K562 (cell line): ENCODE measurements at regions not wholly inside any gene's neighbourhood (a gene's known extent, or its start where the extent isn't known, plus 50 kb on each side); places are given as distances from the start of the nearest gene placed in this dataset.

Experiments
- CEBPB ChIP-seq: fragments of 450-650 bp; IDR thresholded peaks from 2 replicates; pipeline ENCODE4 v1.6.1; 2016; ENCODE audit warnings: missing genetic modification characterization, missing compliant biosample characterization
- ELF4 ChIP-seq: fragments of 450-650 bp; formaldehyde crosslinking; IDR thresholded peaks from 2 replicates; pipeline ENCODE4 v1.4.0; 2022; ENCODE audit warnings: missing genetic modification characterization
- EZH2 ChIP-seq: IDR thresholded peaks from 2 replicates; pipeline ENCODE4 v1.6.1; 2012; ENCODE audit warnings: low read depth, mild to moderate bottlenecking, inconsistent platforms, low read length, borderline replicate concordance
- HIVEP1 ChIP-seq: fragments of 250-450 bp; sonication (Bioruptor Pico); IDR thresholded peaks from 2 replicates; pipeline ENCODE4 v1.4.0; 2020; ENCODE audit warnings: mild to moderate bottlenecking
- U2AF1 ChIP-seq: fragments of 200-400 bp; formaldehyde crosslinking; optimal IDR thresholded peaks from 2 replicates; pipeline ENCODE3; 2017; ENCODE audit warnings: mild to moderate bottlenecking, low read depth, low read length, moderate library complexity
- TF ChIP-seq, protein P1 (sequence below), 3 experiments: IDR thresholded peaks in 2 of 3; conservative IDR thresholded peaks in 1 of 3; 2 replicates each; pipeline ENCODE4 v1.5.1; 2011 to 2012; ENCODE audit warnings: low read length in 3 of 3, mild to moderate bottlenecking in 3 of 3, control low read depth in 2 of 3, improper control_type of control experiment in 1 of 3, inconsistent platforms in 1 of 3, low read depth in 1 of 3, mixed read lengths in 1 of 3, moderate library complexity in 1 of 3; ENCODE audit not compliant: insufficient read depth in 2 of 3
- TF ChIP-seq, protein P2 (sequence below): sonication (generic); formaldehyde crosslinking; IDR thresholded peaks from 2 replicates; pipeline ENCODE4 v1.8.0; 2022; ENCODE audit warnings: mild to moderate bottlenecking, low read depth, missing genetic modification reagents
- TF ChIP-seq, protein P3 (sequence below): sonication (generic); formaldehyde crosslinking; IDR thresholded peaks from 2 replicates; pipeline ENCODE4 v1.8.1; 2023; ENCODE audit warnings: mild to moderate bottlenecking, missing genetic modification reagents, moderate library complexity

DNA sequence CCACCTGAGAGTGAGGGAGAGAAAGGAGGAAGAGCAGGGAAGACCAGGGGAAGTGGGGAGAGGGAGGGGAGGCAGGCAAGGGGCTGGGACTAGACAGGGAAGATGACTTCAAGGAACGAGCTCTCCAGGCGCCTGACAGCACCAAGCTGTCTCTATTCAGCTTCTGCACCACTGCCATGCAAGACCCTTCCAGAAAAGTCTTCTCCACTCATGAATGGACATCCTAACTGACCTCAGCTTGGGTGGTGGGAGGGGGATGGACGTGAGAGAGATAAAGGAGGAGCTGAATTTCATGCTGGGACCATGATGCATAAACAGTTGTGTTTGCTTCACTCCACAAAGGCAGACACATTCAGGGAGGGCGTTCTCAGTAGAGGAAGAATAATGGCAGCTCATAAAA is 206.4 kb upstream of the ARL4C start:
- TF ChIP-seq ELF4 (no peak), CEBPB (tag) (no peak), EZH2 (no peak), U2AF1 (no peak), HIVEP1 (no peak)
- TF ChIP-seq, protein P1, sequence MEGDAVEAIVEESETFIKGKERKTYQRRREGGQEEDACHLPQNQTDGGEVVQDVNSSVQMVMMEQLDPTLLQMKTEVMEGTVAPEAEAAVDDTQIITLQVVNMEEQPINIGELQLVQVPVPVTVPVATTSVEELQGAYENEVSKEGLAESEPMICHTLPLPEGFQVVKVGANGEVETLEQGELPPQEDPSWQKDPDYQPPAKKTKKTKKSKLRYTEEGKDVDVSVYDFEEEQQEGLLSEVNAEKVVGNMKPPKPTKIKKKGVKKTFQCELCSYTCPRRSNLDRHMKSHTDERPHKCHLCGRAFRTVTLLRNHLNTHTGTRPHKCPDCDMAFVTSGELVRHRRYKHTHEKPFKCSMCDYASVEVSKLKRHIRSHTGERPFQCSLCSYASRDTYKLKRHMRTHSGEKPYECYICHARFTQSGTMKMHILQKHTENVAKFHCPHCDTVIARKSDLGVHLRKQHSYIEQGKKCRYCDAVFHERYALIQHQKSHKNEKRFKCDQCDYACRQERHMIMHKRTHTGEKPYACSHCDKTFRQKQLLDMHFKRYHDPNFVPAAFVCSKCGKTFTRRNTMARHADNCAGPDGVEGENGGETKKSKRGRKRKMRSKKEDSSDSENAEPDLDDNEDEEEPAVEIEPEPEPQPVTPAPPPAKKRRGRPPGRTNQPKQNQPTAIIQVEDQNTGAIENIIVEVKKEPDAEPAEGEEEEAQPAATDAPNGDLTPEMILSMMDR (IDR thresholded peaks at IDR 0.05 in 2 of 3, conservative IDR thresholded peaks at IDR 0.05 in 1 of 3; ENCODE audit: insufficient read depth in 2 of 3, low read depth in 1 of 3, low read length in 3 of 3) = no peak
- TF ChIP-seq, protein P2, sequence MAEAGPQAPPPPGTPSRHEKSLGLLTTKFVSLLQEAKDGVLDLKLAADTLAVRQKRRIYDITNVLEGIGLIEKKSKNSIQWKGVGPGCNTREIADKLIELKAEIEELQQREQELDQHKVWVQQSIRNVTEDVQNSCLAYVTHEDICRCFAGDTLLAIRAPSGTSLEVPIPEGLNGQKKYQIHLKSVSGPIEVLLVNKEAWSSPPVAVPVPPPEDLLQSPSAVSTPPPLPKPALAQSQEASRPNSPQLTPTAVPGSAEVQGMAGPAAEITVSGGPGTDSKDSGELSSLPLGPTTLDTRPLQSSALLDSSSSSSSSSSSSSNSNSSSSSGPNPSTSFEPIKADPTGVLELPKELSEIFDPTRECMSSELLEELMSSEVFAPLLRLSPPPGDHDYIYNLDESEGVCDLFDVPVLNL (CRISPR knock-in tag) = no peak
- TF ChIP-seq, protein P3, sequence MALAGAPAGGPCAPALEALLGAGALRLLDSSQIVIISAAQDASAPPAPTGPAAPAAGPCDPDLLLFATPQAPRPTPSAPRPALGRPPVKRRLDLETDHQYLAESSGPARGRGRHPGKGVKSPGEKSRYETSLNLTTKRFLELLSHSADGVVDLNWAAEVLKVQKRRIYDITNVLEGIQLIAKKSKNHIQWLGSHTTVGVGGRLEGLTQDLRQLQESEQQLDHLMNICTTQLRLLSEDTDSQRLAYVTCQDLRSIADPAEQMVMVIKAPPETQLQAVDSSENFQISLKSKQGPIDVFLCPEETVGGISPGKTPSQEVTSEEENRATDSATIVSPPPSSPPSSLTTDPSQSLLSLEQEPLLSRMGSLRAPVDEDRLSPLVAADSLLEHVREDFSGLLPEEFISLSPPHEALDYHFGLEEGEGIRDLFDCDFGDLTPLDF (CRISPR knock-in tag) = no peak
